GM12864 (cell line): ENCODE measurements at regions not wholly inside any gene's neighbourhood (a gene's known extent, or its start where the extent isn't known, plus 50 kb on each side); places are given as distances from the start of the nearest gene placed in this dataset.

ENCODE experiments used
- DNase-seq: peaks from one replicate; pipeline ENCODE4 v3.0.0-alpha.2; 2011; ENCODE audit warnings: low read depth
- H3K4me3 ChIP-seq: 2 replicates; pipeline ENCODE4 v1.5.1; 2011; ENCODE audit warnings: mild to moderate bottlenecking, low read depth, low read length, control low read depth
- TF ChIP-seq, protein P1 (sequence below): IDR thresholded peaks from 2 replicates; pipeline ENCODE4 v1.5.1; 2011; ENCODE audit warnings: low read depth, mild to moderate bottlenecking, moderate library complexity, low read length, control low read depth, inconsistent platforms; ENCODE audit errors: missing control alignments

DNA sequence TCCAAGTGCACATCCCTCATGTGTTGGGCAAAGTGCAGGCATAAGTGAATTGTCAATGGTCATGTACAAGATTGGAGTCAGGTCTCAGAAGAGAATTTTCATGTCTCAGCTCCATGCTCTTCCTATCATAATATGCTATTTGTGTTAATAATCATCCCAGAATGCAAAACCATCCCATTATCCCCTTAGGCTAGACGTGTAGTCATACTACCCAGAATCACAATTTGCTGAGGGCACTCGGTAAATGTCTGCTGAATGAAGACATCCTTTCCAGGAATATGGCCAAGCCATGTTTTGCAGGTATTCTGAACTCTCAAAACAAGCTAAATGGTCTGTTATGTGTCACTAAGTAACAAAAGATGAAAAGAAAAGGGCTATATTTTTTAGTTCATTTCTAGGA, 263.8 kb downstream of the RAD51AP2 start:
- TF ChIP-seq, protein P1, sequence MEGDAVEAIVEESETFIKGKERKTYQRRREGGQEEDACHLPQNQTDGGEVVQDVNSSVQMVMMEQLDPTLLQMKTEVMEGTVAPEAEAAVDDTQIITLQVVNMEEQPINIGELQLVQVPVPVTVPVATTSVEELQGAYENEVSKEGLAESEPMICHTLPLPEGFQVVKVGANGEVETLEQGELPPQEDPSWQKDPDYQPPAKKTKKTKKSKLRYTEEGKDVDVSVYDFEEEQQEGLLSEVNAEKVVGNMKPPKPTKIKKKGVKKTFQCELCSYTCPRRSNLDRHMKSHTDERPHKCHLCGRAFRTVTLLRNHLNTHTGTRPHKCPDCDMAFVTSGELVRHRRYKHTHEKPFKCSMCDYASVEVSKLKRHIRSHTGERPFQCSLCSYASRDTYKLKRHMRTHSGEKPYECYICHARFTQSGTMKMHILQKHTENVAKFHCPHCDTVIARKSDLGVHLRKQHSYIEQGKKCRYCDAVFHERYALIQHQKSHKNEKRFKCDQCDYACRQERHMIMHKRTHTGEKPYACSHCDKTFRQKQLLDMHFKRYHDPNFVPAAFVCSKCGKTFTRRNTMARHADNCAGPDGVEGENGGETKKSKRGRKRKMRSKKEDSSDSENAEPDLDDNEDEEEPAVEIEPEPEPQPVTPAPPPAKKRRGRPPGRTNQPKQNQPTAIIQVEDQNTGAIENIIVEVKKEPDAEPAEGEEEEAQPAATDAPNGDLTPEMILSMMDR, result no peak
- no peak overlapping the region for H3K4me3 ChIP-seq
- no peak for DNase-seq

DNA sequence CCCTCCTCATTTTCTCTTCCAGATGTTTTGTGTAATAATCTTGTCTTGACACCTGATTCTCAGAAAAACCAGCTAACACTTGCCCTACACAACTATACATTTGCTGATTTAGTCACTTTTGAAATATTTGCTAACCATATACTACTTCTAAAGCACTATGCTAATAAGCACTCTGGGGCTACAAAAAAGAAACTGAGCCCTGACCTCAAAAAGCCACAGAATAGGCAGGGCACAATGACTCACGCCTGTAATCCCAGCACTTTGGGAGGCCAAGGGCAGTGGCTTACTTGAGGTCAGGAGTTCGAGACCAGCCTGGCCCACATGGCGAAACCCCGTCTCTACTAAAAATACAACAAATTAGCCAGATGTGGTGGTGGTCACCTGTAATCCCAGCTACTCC, 266.0 kb downstream of the RAD51AP2 start:
- DNase-seq, result no peak
- H3K4me3 ChIP-seq, result no peak overlapping the region
- TF ChIP-seq, protein P1, result no peak

DNA sequence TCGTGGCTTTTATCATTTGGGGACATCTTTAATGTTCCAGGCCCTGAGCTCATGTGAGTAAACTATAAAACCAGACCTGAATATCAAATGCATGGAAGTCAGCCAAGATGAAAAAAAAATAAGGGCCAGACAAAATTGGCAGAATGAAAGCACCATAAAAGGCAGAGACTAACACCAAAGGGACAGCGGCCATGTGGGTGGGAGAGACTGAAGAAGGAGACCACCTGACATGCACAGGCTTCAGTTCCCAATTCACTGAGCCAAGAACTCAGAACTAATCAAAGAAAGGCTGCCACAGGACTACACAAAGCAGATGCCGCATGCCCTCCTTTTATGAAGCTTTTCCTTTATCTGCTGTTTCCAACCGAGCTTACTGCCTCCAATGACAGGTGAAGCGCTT, 267.1 kb downstream of the RAD51AP2 start:
- H3K4me3 ChIP-seq, result no peak overlapping the region
- DNase-seq, result no peak
- TF ChIP-seq, protein P1, result no peak

DNA sequence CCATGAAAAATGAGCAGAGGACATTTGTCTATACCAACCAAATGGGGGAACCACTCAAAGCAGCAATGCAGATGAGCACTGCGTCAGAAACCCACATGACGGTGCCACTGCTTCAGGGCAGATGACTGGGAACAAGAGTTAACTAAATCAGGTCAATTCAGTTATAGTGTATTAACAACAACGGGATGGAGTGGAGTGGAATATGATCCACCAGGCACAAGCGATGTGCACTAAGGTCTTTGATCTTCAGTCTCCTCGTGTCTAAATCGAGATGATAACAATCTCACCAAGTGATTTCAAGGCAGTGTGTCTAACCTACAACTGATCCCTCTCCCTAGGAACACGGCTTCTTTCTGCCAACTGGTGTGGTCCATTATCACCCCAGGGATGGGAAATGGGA, 269.0 kb downstream of the RAD51AP2 start:
- DNase-seq, result no peak
- TF ChIP-seq, protein P1, result no peak
- no peak overlapping the region for H3K4me3 ChIP-seq

DNA sequence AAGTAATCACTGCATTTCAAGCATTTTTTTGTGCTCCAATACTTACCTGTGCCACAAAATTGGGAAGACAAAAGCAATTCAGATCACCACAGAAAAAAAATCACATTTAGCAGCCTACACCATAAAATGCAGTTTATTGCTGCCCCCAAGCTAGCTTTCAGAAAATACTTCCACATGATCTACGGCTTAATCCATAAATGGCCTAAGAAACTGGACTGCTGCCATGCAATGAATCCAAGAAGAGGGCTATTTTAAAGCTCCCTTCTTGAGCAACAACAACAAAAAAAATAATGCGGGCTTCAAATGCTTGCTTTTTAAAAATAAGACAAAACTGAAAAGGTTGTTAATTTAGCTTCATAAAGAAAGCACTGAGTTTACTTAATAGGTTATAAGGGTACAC, 272.3 kb downstream of the RAD51AP2 start:
- TF ChIP-seq, protein P1, result no peak
- DNase-seq, result no peak
- no peak overlapping the region for H3K4me3 ChIP-seq

DNA sequence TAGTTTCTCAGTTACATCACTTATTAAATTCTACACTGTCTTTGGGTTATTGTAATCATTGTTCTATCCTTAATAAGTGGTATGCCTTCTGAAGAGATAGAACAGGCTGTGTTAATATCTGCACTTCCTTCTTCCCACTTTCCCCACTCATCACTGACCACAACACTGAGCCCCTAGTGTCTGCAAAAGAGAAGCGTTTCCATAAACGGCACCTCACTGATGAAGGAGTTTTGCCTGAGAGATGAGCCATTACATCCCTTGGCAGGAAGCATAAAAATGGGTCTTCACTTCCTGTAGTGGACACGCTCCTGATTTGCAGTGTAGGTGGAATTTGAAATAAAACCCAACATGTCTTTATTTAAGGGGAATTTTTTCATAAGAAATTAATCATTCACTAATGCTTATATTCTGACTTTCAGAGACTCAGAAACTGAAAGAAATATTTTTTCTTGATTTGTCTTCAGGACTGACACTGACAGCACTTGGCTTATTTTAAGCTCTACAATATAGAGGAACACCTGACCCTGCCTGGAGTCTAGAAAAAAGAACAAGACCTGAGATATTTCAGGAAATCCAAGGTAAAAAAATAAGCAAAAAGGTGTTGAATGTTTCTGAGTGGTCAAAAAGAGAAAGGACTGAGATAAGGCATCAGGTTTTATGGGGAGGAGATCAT, 275.3 kb downstream of the RAD51AP2 start:
- H3K4me3 ChIP-seq, result no peak overlapping the region
- TF ChIP-seq, protein P1, result no peak
- no peak for DNase-seq

DNA sequence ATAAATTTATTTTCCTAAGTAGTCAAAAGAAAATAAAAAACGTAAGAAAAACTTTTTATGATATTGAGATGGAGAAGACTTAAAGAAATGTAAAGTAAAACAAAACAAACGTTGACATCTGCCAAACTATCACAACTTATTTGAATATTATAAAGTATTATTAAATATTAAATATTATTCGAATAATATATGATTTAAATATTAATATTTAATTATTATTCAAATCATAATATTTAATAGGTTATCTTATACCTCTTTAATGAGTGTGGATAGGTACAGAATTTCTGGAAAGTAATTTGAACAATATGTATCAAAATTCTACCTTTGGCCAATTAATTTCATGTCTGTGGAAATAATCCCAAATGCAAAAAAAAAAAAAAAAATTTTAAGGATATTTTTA, 278.7 kb downstream of the RAD51AP2 start:
- H3K4me3 ChIP-seq, result no peak overlapping the region
- TF ChIP-seq, protein P1, result no peak
- no peak for DNase-seq
